HG03469 (cell line): ENCODE measurements at regions not wholly inside any gene's neighbourhood (a gene's known extent, or its start where the extent isn't known, plus 50 kb on each side); places are given as distances from the start of the nearest gene placed in this dataset.

Source experiments
- ATAC-seq: cut with Tn5 transposase; IDR thresholded peaks from one replicate; pipeline ENCODE4 v1.9.1; 2021; ENCODE audit warnings: mild to moderate bottlenecking, moderate library complexity, moderate number of reproducible peaks; ENCODE audit not compliant: unreplicated experiment

GRCh38 chr1:58013237-58013636, 533.3 kb downstream of the OMA1 start:
- ATAC-seq, result no peak

- no peak for ATAC-seq
Measured at GRCh38 chr1:58011978-58012377, 534.5 kb downstream of the OMA1 start.

GRCh38 chr1:58006421-58007046, 540.0 kb downstream of the OMA1 start:
- ATAC-seq, result no peak

GRCh38 chr1:58005212-58005611, 541.3 kb downstream of the OMA1 start:
- no peak for ATAC-seq

- no peak for ATAC-seq
Measured at GRCh38 chr1:58003988-58004387, 542.5 kb downstream of the OMA1 start.

GRCh38 chr1:58003059-58003458, 543.5 kb downstream of the OMA1 start:
- ATAC-seq, result no peak

- no peak for ATAC-seq
Measured at GRCh38 chr1:58000821-58001220, 545.7 kb downstream of the OMA1 start.

GRCh38 chr1:58000116-58000515, 546.4 kb downstream of the OMA1 start:
- no peak for ATAC-seq

- no peak for ATAC-seq
Measured at GRCh38 chr1:57996400-57996799, 550.1 kb downstream of the OMA1 start.

- ATAC-seq, result no peak
Measured at GRCh38 chr1:57991289-57991688, 555.2 kb downstream of the OMA1 start.

GRCh38 chr1:57989877-57990276, 556.6 kb downstream of the OMA1 start:
- no peak for ATAC-seq

GRCh38 chr1:57987523-57987922, 559.0 kb downstream of the OMA1 start:
- no peak for ATAC-seq

GRCh38 chr1:57986432-57986831, 560.1 kb downstream of the OMA1 start:
- ATAC-seq, result peak; percentile 95

- no peak for ATAC-seq
Measured at GRCh38 chr1:57984277-57984676, 560.4 kb upstream of the DAB1 start.

- ATAC-seq, result no peak
Measured at GRCh38 chr1:57983441-57983840, 559.6 kb upstream of the DAB1 start.

GRCh38 chr1:57982852-57983251, 559.0 kb upstream of the DAB1 start:
- ATAC-seq, result no peak

- no peak for ATAC-seq
Measured at GRCh38 chr1:57976216-57976615, 552.4 kb upstream of the DAB1 start.

- no peak for ATAC-seq
Measured at GRCh38 chr1:57968321-57968720, 544.5 kb upstream of the DAB1 start.

- no peak for ATAC-seq
Measured at GRCh38 chr1:57966751-57967406, 543.0 kb upstream of the DAB1 start.

GRCh38 chr1:57966340-57966739, 542.5 kb upstream of the DAB1 start:
- ATAC-seq, result no peak

GRCh38 chr1:57963581-57963980, 539.7 kb upstream of the DAB1 start:
- ATAC-seq, result no peak

GRCh38 chr1:57959531-57960241, 535.8 kb upstream of the DAB1 start:
- no peak for ATAC-seq
